NT2/D1 (cell line): ENCODE measurements at regions not wholly inside any gene's neighbourhood (a gene's known extent, or its start where the extent isn't known, plus 50 kb on each side); places are given as distances from the start of the nearest gene placed in this dataset.

ENCODE experiments used
- SUZ12 ChIP-seq: IDR thresholded peaks from 2 replicates; pipeline ENCODE4 v1.6.1; 2011; ENCODE audit not compliant: insufficient read length, insufficient read depth; ENCODE audit errors: extremely low read depth
- YY1 ChIP-seq: IDR thresholded peaks from 2 replicates; pipeline ENCODE4 v1.6.1; 2011; ENCODE audit not compliant: insufficient read length, insufficient read depth
- ZNF274 ChIP-seq: IDR thresholded peaks from 2 replicates; pipeline ENCODE4 v1.6.1; 2011; ENCODE audit warnings: mild to moderate bottlenecking, low read depth, low read length

DNA sequence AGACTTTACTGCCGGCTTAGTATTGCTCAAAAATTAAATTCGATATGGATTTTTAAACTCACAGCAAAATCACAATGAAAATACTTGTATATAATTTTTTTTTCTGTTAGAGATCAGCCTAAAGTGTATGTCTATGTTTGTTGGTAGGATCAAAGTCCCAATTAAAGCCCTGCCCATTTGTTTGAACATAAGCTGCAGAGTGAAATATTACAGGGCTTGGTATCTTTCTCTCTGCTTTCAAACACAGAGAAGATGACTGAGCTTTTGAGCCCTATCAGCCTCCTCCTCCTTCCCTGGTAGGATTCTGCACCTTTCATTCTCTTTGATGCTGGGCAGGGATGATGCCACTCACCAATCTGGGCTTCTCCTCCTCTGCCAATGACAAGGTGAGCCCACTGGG, 345.4 kb downstream of the PPP1R2C start:
- TF ChIP-seq SUZ12, result no peak
- TF ChIP-seq YY1, result no peak
- no peak for TF ChIP-seq ZNF274
